ENCODE measurements at regions not wholly inside any gene's neighbourhood (a gene's known extent, or its start where the extent isn't known, plus 50 kb on each side); places are given as distances from the start of the nearest gene placed in this dataset.

- no peak overlapping the region for H3K4me3 ChIP-seq
- 69 to 94% (median 87%) methylated on average over 6 of the region's 6 CpGs for WGBS, 5 donors
- no peak for DNase-seq
- no peak overlapping the region for H3K27ac ChIP-seq
- H3K27me3 ChIP-seq: no peaks in the 10 kb centered on the region
- H3K4me1 ChIP-seq: no peaks in the 10 kb centered on the region
- intact Hi-C loops (cut with DNase I; ENCODE audit: low total_unique reads): loop anchor here (10.0 kb wide), 1 partner anchor 423 kb away; no protein-coding TSS in a partner anchor
- no peaks in the 10 kb centered on the region for H3K36me3 ChIP-seq
- TF ChIP-seq CTCF (IDR thresholded peaks at IDR 0.05) (no peak), EP300 (IDR thresholded peaks at IDR 0.05) (no peak), POLR2AphosphoS5 (IDR thresholded peaks at IDR 0.05) (no peak), POLR2A (IDR thresholded peaks at IDR 0.05) (no peak)
- no peaks in the 10 kb centered on the region for H3K9me3 ChIP-seq
These were observed 61.5 kb downstream of the PRSS23 start for GRCh38 chr11:86861810-86862209.

GRCh38 chr11:86863476-86863875 lies 63.1 kb downstream of the PRSS23 start:
- Histone ChIP-seq H3K27ac (no peak overlapping the region), H3K9me3 (no peaks in the 10 kb centered on the region), H3K4me3 (no peak overlapping the region), H3K4me1 (no peaks in the 10 kb centered on the region), H3K36me3 (no peaks in the 10 kb centered on the region), H3K27me3 (no peaks in the 10 kb centered on the region)
- WGBS, 5 donors: 53 to 68% (median 66%) methylated on average over 2 of the region's 2 CpGs
- TF ChIP-seq POLR2AphosphoS5 (IDR thresholded peaks at IDR 0.05) (no peak), CTCF (IDR thresholded peaks at IDR 0.05) (no peak), POLR2A (IDR thresholded peaks at IDR 0.05) (no peak), EP300 (IDR thresholded peaks at IDR 0.05) (no peak)
- intact Hi-C loops (cut with DNase I; ENCODE audit: low total_unique reads): loop anchor here (10.0 kb wide), 1 partner anchor 421 kb away; no protein-coding TSS in a partner anchor
- no peak for DNase-seq

GRCh38 chr11:86865436-86865835 lies 65.1 kb downstream of the PRSS23 start:
- DNase-seq: no peak
- TF ChIP-seq POLR2AphosphoS5 (IDR thresholded peaks at IDR 0.05) (no peak), EP300 (IDR thresholded peaks at IDR 0.05) (no peak), CTCF (IDR thresholded peaks at IDR 0.05) (no peak), POLR2A (IDR thresholded peaks at IDR 0.05) (no peak)
- no peaks in the 10 kb centered on the region for H3K9me3 ChIP-seq
- H3K27me3 ChIP-seq: no peaks in the 10 kb centered on the region
- H3K4me1 ChIP-seq: no peaks in the 10 kb centered on the region
- no peak overlapping the region for H3K4me3 ChIP-seq
- no peaks in the 10 kb centered on the region for H3K36me3 ChIP-seq
- intact Hi-C loops (cut with DNase I; ENCODE audit: low total_unique reads): loop anchor here (10.0 kb wide), 1 partner anchor 419 kb away; no protein-coding TSS in a partner anchor
- H3K27ac ChIP-seq: no peak overlapping the region
- 83 to 93% (median 89%) methylated on average over 1 of the region's 1 CpG for WGBS, 5 donors

GRCh38 chr11:86869531-86869930 lies 69.2 kb downstream of the PRSS23 start:
- TF ChIP-seq CTCF (IDR thresholded peaks at IDR 0.05): no peak
- TF ChIP-seq EP300 (IDR thresholded peaks at IDR 0.05): no peak
- TF ChIP-seq POLR2A (IDR thresholded peaks at IDR 0.05): no peak
- TF ChIP-seq POLR2AphosphoS5 (IDR thresholded peaks at IDR 0.05): no peak
- H3K4me1 ChIP-seq: peaks cover 0 to 5% (median 0%) of the 10 kb centered on the region in 4 donors
- intact Hi-C loops (cut with DNase I; ENCODE audit: low total_unique reads): loop anchor here (10.0 kb wide), 1 partner anchor 415 kb away; no protein-coding TSS in a partner anchor
- 42 to 55% (median 49%) methylated on average over 6 of the region's 6 CpGs for WGBS, 5 donors
- H3K36me3 ChIP-seq: no peaks in the 10 kb centered on the region
- H3K27me3 ChIP-seq: no peaks in the 10 kb centered on the region
- DNase-seq: no peak
- H3K27ac ChIP-seq: no peak overlapping the region
- H3K9me3 ChIP-seq: no peaks in the 10 kb centered on the region
- H3K4me3 ChIP-seq: no peak overlapping the region

Measured in stomach (tissue), 8 donors.